GM23338 (cell line): ENCODE measurements at regions not wholly inside any gene's neighbourhood (a gene's known extent, or its start where the extent isn't known, plus 50 kb on each side); places are given as distances from the start of the nearest gene placed in this dataset.

Experiments
- ATAC-seq: fragments of 200-7000 bp; cut with Tn5 transposase; 3 replicates; pipeline ENCODE4 v1.9.1; 2020
- DNase-seq: peaks from one replicate; pipeline ENCODE4 v3.0.0-alpha.2; 2015; ENCODE audit warnings: low spot score
- H2AFZ ChIP-seq: fragments of 200-600 bp; sonication (generic); 2 replicates; pipeline ENCODE4 v1.8.0; 2016; ENCODE audit warnings: antibody characterized with exemption, mild to moderate bottlenecking, moderate library complexity
- H3F3A ChIP-seq: fragments of 200-600 bp; sonication (generic); replicated peaks from 2 replicates; pipeline ENCODE4 v1.8.0; 2017; ENCODE audit warnings: antibody characterized with exemption, mixed run types, low read depth
- H3K27ac ChIP-seq: fragments of 200-600 bp; sonication (generic); 2 replicates; pipeline ENCODE4 v1.6.1; 2016; ENCODE audit warnings: low read depth
- H3K27me3 ChIP-seq: fragments of 200-600 bp; sonication (generic); 2 replicates; pipeline ENCODE4 v1.8.0; 2016; ENCODE audit warnings: mild to moderate bottlenecking, mixed run types, moderate library complexity; ENCODE audit not compliant: insufficient read depth
- H3K36me3 ChIP-seq: fragments of 200-600 bp; sonication (generic); 2 replicates; pipeline ENCODE4 v1.8.0; 2016; ENCODE audit warnings: mild to moderate bottlenecking; ENCODE audit not compliant: insufficient read depth
- H3K4me1 ChIP-seq: fragments of 200-600 bp; sonication (generic); 2 replicates; pipeline ENCODE4 v1.8.0; 2016; ENCODE audit warnings: mild to moderate bottlenecking, moderate library complexity; ENCODE audit not compliant: insufficient read depth
- H3K4me2 ChIP-seq: fragments of 200-600 bp; sonication (generic); 2 replicates; pipeline ENCODE4 v1.7.1; 2017; ENCODE audit warnings: mixed run types
- H3K4me3 ChIP-seq: fragments of 200-600 bp; sonication (generic); 2 replicates; pipeline ENCODE4 v1.6.1; 2016; ENCODE audit warnings: mixed run types
- H3K79me2 ChIP-seq: fragments of 200-600 bp; sonication (generic); replicated peaks from 2 replicates; pipeline ENCODE4 v1.8.0; 2017; ENCODE audit warnings: mild to moderate bottlenecking; ENCODE audit not compliant: insufficient read depth
- H3K9me2 ChIP-seq: fragments of 200-600 bp; sonication (generic); 2 replicates; pipeline ENCODE4 v1.8.0; 2017; ENCODE audit not compliant: insufficient read depth
- H4K20me1 ChIP-seq: fragments of 200-600 bp; sonication (generic); replicated peaks from 2 replicates; pipeline ENCODE4 v1.8.0; 2017; ENCODE audit warnings: mild to moderate bottlenecking; ENCODE audit not compliant: insufficient read depth
- H3K27ac Mint-ChIP-seq: 2 replicates; pipeline ENCODE4 v1.8.0; 2020; ENCODE audit warnings: inconsistent platforms, mild to moderate bottlenecking, moderate library complexity, mixed read lengths
- H3K27me3 Mint-ChIP-seq: 3 replicates; pipeline ENCODE4 v1.8.0; 2022; ENCODE audit warnings: low read depth, mild to moderate bottlenecking, moderate library complexity, mixed read lengths, inconsistent platforms; ENCODE audit not compliant: insufficient read depth, poor library complexity
- H3K36me3 Mint-ChIP-seq: 3 replicates; pipeline ENCODE4 v1.8.0; 2021; ENCODE audit warnings: low read depth, mild to moderate bottlenecking, inconsistent platforms, moderate library complexity, mixed read lengths
- H3K4me1 Mint-ChIP-seq: 3 replicates; pipeline ENCODE4 v1.8.0; 2020; ENCODE audit warnings: mild to moderate bottlenecking, inconsistent platforms, mixed read lengths
- H3K4me3 Mint-ChIP-seq: 3 replicates; pipeline ENCODE4 v1.8.0; 2021; ENCODE audit warnings: moderate library complexity, mild to moderate bottlenecking, inconsistent platforms, mixed read lengths
- H3K9me3 Mint-ChIP-seq: 3 replicates; pipeline ENCODE4 v1.8.0; 2020; ENCODE audit warnings: moderate library complexity, mild to moderate bottlenecking, inconsistent platforms, mixed read lengths
- CREB1 ChIP-seq: fragments of 250-450 bp; sonication (Bioruptor Pico); IDR thresholded peaks from 2 replicates; pipeline ENCODE4 v1.5.0; 2020; ENCODE audit warnings: low read depth, mild to moderate bottlenecking, moderate library complexity
- ETS1 ChIP-seq: IDR thresholded peaks from 2 replicates; pipeline ENCODE4 v1.6.1; 2016; ENCODE audit warnings: antibody characterized with exemption
- POLR2AphosphoS5 ChIP-seq: IDR thresholded peaks from 2 replicates; pipeline ENCODE4 v1.6.1; 2016; ENCODE audit warnings: antibody characterized with exemption, low read depth
- STAT1 ChIP-seq: IDR thresholded peaks from one replicate; pipeline ENCODE4 v1.6.1; 2016; ENCODE audit warnings: antibody characterized with exemption; ENCODE audit not compliant: unreplicated experiment
- ZNF462 ChIP-seq: fragments of 250-450 bp; sonication (Bioruptor Pico); IDR thresholded peaks from 2 replicates; pipeline ENCODE4 v1.5.0; 2020; ENCODE audit warnings: mild to moderate bottlenecking, moderate library complexity
- TF ChIP-seq, protein P1 (sequence below), 2 experiments: fragments of 200-600 bp in 1 of 2; sonication (generic) in 1 of 2; conservative IDR thresholded peaks; 2 replicates each; pipeline versions ENCODE4 v1.5.1 to v1.6.1; 2016 to 2017; ENCODE audit warnings: antibody characterized with exemption in 2 of 2, low read depth in 2 of 2, mild to moderate bottlenecking in 2 of 2, moderate library complexity in 1 of 2
- TF ChIP-seq, protein P2 (sequence below): IDR thresholded peaks from one replicate; pipeline ENCODE4 v1.6.1; 2018; ENCODE audit warnings: antibody characterized with exemption; ENCODE audit not compliant: unreplicated experiment

- TF ChIP-seq ZNF462 (CRISPR knock-in tag) (peak; percentile 77; the same call in 1 of the 2 replicates), ETS1 (no peak), STAT1 (no peak)
- TF ChIP-seq, protein P1, sequence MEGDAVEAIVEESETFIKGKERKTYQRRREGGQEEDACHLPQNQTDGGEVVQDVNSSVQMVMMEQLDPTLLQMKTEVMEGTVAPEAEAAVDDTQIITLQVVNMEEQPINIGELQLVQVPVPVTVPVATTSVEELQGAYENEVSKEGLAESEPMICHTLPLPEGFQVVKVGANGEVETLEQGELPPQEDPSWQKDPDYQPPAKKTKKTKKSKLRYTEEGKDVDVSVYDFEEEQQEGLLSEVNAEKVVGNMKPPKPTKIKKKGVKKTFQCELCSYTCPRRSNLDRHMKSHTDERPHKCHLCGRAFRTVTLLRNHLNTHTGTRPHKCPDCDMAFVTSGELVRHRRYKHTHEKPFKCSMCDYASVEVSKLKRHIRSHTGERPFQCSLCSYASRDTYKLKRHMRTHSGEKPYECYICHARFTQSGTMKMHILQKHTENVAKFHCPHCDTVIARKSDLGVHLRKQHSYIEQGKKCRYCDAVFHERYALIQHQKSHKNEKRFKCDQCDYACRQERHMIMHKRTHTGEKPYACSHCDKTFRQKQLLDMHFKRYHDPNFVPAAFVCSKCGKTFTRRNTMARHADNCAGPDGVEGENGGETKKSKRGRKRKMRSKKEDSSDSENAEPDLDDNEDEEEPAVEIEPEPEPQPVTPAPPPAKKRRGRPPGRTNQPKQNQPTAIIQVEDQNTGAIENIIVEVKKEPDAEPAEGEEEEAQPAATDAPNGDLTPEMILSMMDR (conservative IDR thresholded peaks at IDR 0.05; ENCODE audit: low read depth in 2 of 2), result peak in 1 of 2 experiments; percentile 26; a peak in 2 of 4 replicates
Observed at GRCh38 chr2:19416784-19417684, 58.6 kb upstream of the OSR1 start (continued).

DNA sequence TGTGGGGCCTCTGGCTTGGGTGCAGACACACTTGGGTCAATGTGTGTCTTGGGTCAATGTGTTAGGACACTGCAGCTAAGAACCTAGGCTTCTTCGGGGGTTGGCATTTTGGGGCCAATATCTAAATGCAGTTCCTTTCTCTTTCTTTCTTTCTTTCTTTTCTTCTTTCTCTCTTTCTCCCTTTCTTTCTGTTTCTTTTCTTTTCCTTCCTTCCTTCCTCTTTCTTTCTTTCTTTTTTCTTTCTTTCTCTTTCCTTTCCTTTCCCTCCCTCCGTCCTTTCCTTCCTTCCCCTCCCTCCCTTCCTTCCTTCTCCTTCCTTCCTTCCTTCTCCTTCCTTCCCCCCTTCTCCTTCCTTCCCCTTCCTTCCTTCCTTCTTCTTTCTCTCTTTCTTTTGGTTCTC is 57.7 kb upstream of the OSR1 start:
- H2AFZ ChIP-seq, result peak overlapping the region; percentile 87; the same call in 1 of the 2 replicates
- H3F3A ChIP-seq, result no peaks in the 10 kb centered on the region
- no peaks in the 10 kb centered on the region for H3K79me2 ChIP-seq
- no peak overlapping the region for H3K4me3 ChIP-seq
- H3K4me2 ChIP-seq, result no peak overlapping the region
- H3K36me3 ChIP-seq, result no peaks in the 10 kb centered on the region
- no peak overlapping the region for H3K27ac Mint-ChIP-seq
- H3K4me3 Mint-ChIP-seq, result no peak overlapping the region
- H3K27me3 ChIP-seq, result no peaks in the 10 kb centered on the region
- no peak for ATAC-seq
- no peak overlapping the region for H3K27ac ChIP-seq
- 0 out of 2 replicates have a peak, but pooled peaks cover 3% of the 10 kb centered on the region for H3K4me1 ChIP-seq
- 0 out of 2 replicates have a peak, but pooled peaks cover 4% of the 10 kb centered on the region for H3K9me2 ChIP-seq
- H3K36me3 Mint-ChIP-seq, result no peaks in the 10 kb centered on the region
- no peaks in the 10 kb centered on the region for H3K9me3 Mint-ChIP-seq
- H3K4me1 Mint-ChIP-seq, result peaks cover 16% of the 10 kb centered on the region; the same call in 2 of the 3 replicates
- H4K20me1 ChIP-seq, result no peaks in the 10 kb centered on the region
- no peak for DNase-seq
- H3K27me3 Mint-ChIP-seq, result no peaks in the 10 kb centered on the region
- TF ChIP-seq POLR2AphosphoS5, result no peak
- TF ChIP-seq, protein P1 (conservative IDR thresholded peaks at IDR 0.05; ENCODE audit: low read depth in 2 of 2), result no peak
- no peak for TF ChIP-seq CREB1
- TF ChIP-seq, protein P2, sequence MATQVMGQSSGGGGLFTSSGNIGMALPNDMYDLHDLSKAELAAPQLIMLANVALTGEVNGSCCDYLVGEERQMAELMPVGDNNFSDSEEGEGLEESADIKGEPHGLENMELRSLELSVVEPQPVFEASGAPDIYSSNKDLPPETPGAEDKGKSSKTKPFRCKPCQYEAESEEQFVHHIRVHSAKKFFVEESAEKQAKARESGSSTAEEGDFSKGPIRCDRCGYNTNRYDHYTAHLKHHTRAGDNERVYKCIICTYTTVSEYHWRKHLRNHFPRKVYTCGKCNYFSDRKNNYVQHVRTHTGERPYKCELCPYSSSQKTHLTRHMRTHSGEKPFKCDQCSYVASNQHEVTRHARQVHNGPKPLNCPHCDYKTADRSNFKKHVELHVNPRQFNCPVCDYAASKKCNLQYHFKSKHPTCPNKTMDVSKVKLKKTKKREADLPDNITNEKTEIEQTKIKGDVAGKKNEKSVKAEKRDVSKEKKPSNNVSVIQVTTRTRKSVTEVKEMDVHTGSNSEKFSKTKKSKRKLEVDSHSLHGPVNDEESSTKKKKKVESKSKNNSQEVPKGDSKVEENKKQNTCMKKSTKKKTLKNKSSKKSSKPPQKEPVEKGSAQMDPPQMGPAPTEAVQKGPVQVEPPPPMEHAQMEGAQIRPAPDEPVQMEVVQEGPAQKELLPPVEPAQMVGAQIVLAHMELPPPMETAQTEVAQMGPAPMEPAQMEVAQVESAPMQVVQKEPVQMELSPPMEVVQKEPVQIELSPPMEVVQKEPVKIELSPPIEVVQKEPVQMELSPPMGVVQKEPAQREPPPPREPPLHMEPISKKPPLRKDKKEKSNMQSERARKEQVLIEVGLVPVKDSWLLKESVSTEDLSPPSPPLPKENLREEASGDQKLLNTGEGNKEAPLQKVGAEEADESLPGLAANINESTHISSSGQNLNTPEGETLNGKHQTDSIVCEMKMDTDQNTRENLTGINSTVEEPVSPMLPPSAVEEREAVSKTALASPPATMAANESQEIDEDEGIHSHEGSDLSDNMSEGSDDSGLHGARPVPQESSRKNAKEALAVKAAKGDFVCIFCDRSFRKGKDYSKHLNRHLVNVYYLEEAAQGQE, result no peak
